ENCODE measurements at regions not wholly inside any gene's neighbourhood (a gene's known extent, or its start where the extent isn't known, plus 50 kb on each side); places are given as distances from the start of the nearest gene placed in this dataset.

- Histone ChIP-seq H3K36me3 (ENCODE audit: insufficient read depth, low read length) (no peaks in the 10 kb centered on the region), H3K79me2 (ENCODE audit: insufficient read depth, low read length) (no peaks in the 10 kb centered on the region), H2AFZ (ENCODE audit: low read length) (no peak overlapping the region), H4K20me1 (ENCODE audit: insufficient read depth, low read length) (no peaks in the 10 kb centered on the region), H3K4me2 (ENCODE audit: insufficient read depth, low read length) (no peak overlapping the region), H3K9me3 (ENCODE audit: low read depth, low read length) (peaks cover 2% of the 10 kb centered on the region), H3K4me3 (ENCODE audit: insufficient read depth, low read length) (no peak overlapping the region), H3K27ac (ENCODE audit: low read depth, low read length) (no peak overlapping the region), H3K27me3 (ENCODE audit: insufficient read depth, low read length) (no peaks in the 10 kb centered on the region), H3K4me1 (ENCODE audit: insufficient read depth, low read length) (no peaks in the 10 kb centered on the region)
- DNase-seq (ENCODE audit: insufficient read length, low spot score, missing footprints) = no peak
- TF ChIP-seq CTCF (IDR thresholded peaks at IDR 0.05; ENCODE audit: extremely low read depth, low read depth, low read length) = no peak
Measured at GRCh38 chr2:184072470-184072869, 525.9 kb upstream of the ZNF804A start.

- no peaks in the 10 kb centered on the region for H3K36me3 ChIP-seq (ENCODE audit: insufficient read depth, low read length)
- no peak for TF ChIP-seq CTCF (IDR thresholded peaks at IDR 0.05; ENCODE audit: extremely low read depth, low read depth, low read length)
- H3K4me2 ChIP-seq (ENCODE audit: insufficient read depth, low read length) = no peak overlapping the region
- no peak overlapping the region for H3K4me3 ChIP-seq (ENCODE audit: insufficient read depth, low read length)
- no peaks in the 10 kb centered on the region for H3K4me1 ChIP-seq (ENCODE audit: insufficient read depth, low read length)
- H3K27ac ChIP-seq (ENCODE audit: low read depth, low read length) = no peak overlapping the region
- no peak for DNase-seq (ENCODE audit: insufficient read length, low spot score, missing footprints)
- H2AFZ ChIP-seq (ENCODE audit: low read length) = no peak overlapping the region
- peaks cover 2% of the 10 kb centered on the region for H3K9me3 ChIP-seq (ENCODE audit: low read depth, low read length)
- H3K79me2 ChIP-seq (ENCODE audit: insufficient read depth, low read length) = no peaks in the 10 kb centered on the region
- H3K27me3 ChIP-seq (ENCODE audit: insufficient read depth, low read length) = no peaks in the 10 kb centered on the region
- H4K20me1 ChIP-seq (ENCODE audit: insufficient read depth, low read length) = no peaks in the 10 kb centered on the region
Measured at GRCh38 chr2:184078496-184078895, 519.8 kb upstream of the ZNF804A start.

- no peak overlapping the region for H2AFZ ChIP-seq (ENCODE audit: low read length)
- H3K79me2 ChIP-seq (ENCODE audit: insufficient read depth, low read length) = no peaks in the 10 kb centered on the region
- H3K27ac ChIP-seq (ENCODE audit: low read depth, low read length) = no peak overlapping the region
- H3K4me3 ChIP-seq (ENCODE audit: insufficient read depth, low read length) = no peak overlapping the region
- no peaks in the 10 kb centered on the region for H4K20me1 ChIP-seq (ENCODE audit: insufficient read depth, low read length)
- H3K36me3 ChIP-seq (ENCODE audit: insufficient read depth, low read length) = no peaks in the 10 kb centered on the region
- TF ChIP-seq CTCF (IDR thresholded peaks at IDR 0.05; ENCODE audit: extremely low read depth, low read depth, low read length) = no peak
- no peaks in the 10 kb centered on the region for H3K9me3 ChIP-seq (ENCODE audit: low read depth, low read length)
- H3K4me2 ChIP-seq (ENCODE audit: insufficient read depth, low read length) = no peak overlapping the region
- H3K4me1 ChIP-seq (ENCODE audit: insufficient read depth, low read length) = no peaks in the 10 kb centered on the region
- no peaks in the 10 kb centered on the region for H3K27me3 ChIP-seq (ENCODE audit: insufficient read depth, low read length)
- no peak for DNase-seq (ENCODE audit: insufficient read length, low spot score, missing footprints)
Measured at GRCh38 chr2:184091456-184091855, 506.9 kb upstream of the ZNF804A start.

GRCh38 chr2:184113696-184114403 is 484.5 kb upstream of the ZNF804A start:
- no peaks in the 10 kb centered on the region for H4K20me1 ChIP-seq (ENCODE audit: insufficient read depth, low read length)
- no peak for DNase-seq (ENCODE audit: insufficient read length, low spot score, missing footprints)

More at GRCh38 chr2:184113696-184114403, 484.5 kb upstream of the ZNF804A start:
- H3K4me3 ChIP-seq (ENCODE audit: insufficient read depth, low read length) = no peak overlapping the region
- peaks cover 3% of the 10 kb centered on the region for H3K9me3 ChIP-seq (ENCODE audit: low read depth, low read length)
- no peak overlapping the region for H2AFZ ChIP-seq (ENCODE audit: low read length)
- TF ChIP-seq CTCF (IDR thresholded peaks at IDR 0.05; ENCODE audit: extremely low read depth, low read depth, low read length) = no peak
- no peak overlapping the region for H3K27ac ChIP-seq (ENCODE audit: low read depth, low read length)
- no peak overlapping the region for H3K4me2 ChIP-seq (ENCODE audit: insufficient read depth, low read length)
- no peaks in the 10 kb centered on the region for H3K79me2 ChIP-seq (ENCODE audit: insufficient read depth, low read length)
- H3K36me3 ChIP-seq (ENCODE audit: insufficient read depth, low read length) = no peaks in the 10 kb centered on the region
- H3K4me1 ChIP-seq (ENCODE audit: insufficient read depth, low read length) = no peaks in the 10 kb centered on the region
- no peaks in the 10 kb centered on the region for H3K27me3 ChIP-seq (ENCODE audit: insufficient read depth, low read length)

Measured in osteoblast (primary cell).